HG02571 (cell line): ENCODE measurements at regions not wholly inside any gene's neighbourhood (a gene's known extent, or its start where the extent isn't known, plus 50 kb on each side); places are given as distances from the start of the nearest gene placed in this dataset.
"Not testable (repeated sequence)": the region's sequence is repeated elsewhere in the genome, so short reads cannot be mapped to it uniquely, and the experiment has no call there.

Experiments used
- ATAC-seq: cut with Tn5 transposase; IDR thresholded peaks from one replicate; pipeline ENCODE4 v1.9.1; 2021; ENCODE audit warnings: mild to moderate bottlenecking, moderate library complexity; ENCODE audit not compliant: unreplicated experiment

- no peak for ATAC-seq
Observed at GRCh38 chr1:101366513-101367215, 129.8 kb downstream of the S1PR1 start.

GRCh38 chr1:101367630-101368029 is 130.8 kb downstream of the S1PR1 start:
- no peak for ATAC-seq

- ATAC-seq, result no peak
Observed at GRCh38 chr1:101370488-101370887, 133.7 kb downstream of the S1PR1 start.

- peak; percentile 94 for ATAC-seq
Observed at GRCh38 chr1:101371259-101371658, 134.4 kb downstream of the S1PR1 start.

GRCh38 chr1:101373570-101373969 is 136.8 kb downstream of the S1PR1 start:
- no peak for ATAC-seq

GRCh38 chr1:101375448-101375847 is 138.6 kb downstream of the S1PR1 start:
- ATAC-seq, result not testable (repeated sequence)

GRCh38 chr1:101376121-101377083 is 139.6 kb downstream of the S1PR1 start:
- ATAC-seq, result no peak

- ATAC-seq, result no peak
Observed at GRCh38 chr1:101377084-101377835, 140.4 kb downstream of the S1PR1 start.

GRCh38 chr1:101379037-101379436 is 142.2 kb downstream of the S1PR1 start:
- ATAC-seq, result no peak

- ATAC-seq, result peak; percentile 96
Observed at GRCh38 chr1:101379950-101380349, 143.1 kb downstream of the S1PR1 start.

- ATAC-seq, result no peak
Observed at GRCh38 chr1:101382135-101382534, 145.3 kb downstream of the S1PR1 start.

- ATAC-seq, result peak; percentile 89
Observed at GRCh38 chr1:101388904-101389546, 152.2 kb downstream of the S1PR1 start.

- no peak for ATAC-seq
Observed at GRCh38 chr1:101389547-101389929, 152.7 kb downstream of the S1PR1 start.

- no peak for ATAC-seq
Observed at GRCh38 chr1:101392552-101392951, 155.7 kb downstream of the S1PR1 start.

GRCh38 chr1:101394041-101394440 is 157.2 kb downstream of the S1PR1 start:
- no peak for ATAC-seq

GRCh38 chr1:101399222-101399621 is 162.4 kb downstream of the S1PR1 start:
- no peak for ATAC-seq

GRCh38 chr1:101406271-101406670 is 169.5 kb downstream of the S1PR1 start:
- ATAC-seq, result no peak

- ATAC-seq, result no peak
Observed at GRCh38 chr1:101406681-101407080, 169.9 kb downstream of the S1PR1 start.

- ATAC-seq, result peak; percentile 78
Observed at GRCh38 chr1:101407505-101408211, 170.8 kb downstream of the S1PR1 start.
